IMR-90 (cell line): ENCODE measurements at regions not wholly inside any gene's neighbourhood (a gene's known extent, or its start where the extent isn't known, plus 50 kb on each side); places are given as distances from the start of the nearest gene placed in this dataset.

Experiments used
- ATAC-seq: fragments of 200-7000 bp; cut with Tn5 transposase; 2 replicates; pipeline ENCODE4 v1.9.1; 2020; ENCODE audit warnings: low read depth, mild to moderate bottlenecking, moderate library complexity
- BruUV-seq: library from RNA; stranded (reverse); fragments of 400-500 nt; replicated peaks from 2 replicates; lab custom pipeline; 2021; lab: Mats Ljungman, UMichigan
- CTCF ChIA-PET: fragments of 300-600 bp; formaldehyde crosslinking; extraction: SDS; loops from one replicate; lab custom pipeline; 2021; ENCODE audit warnings: antibody characterized with exemption; lab: Yijun Ruan, JAX
- POLR2A ChIA-PET: fragments of 300-600 bp; sonication (Branson Sonifier 250); formaldehyde crosslinking; loops from one replicate; lab custom pipeline; 2022; ENCODE audit warnings: antibody characterized with exemption; ENCODE audit not compliant: unreplicated experiment; lab: Charles Lee
- DNase-seq: peaks from one replicate; pipeline ENCODE4 v3.0.0; 2013
- H2AFZ ChIP-seq: replicated peaks from 2 replicates; pipeline ENCODE3; 2013; ENCODE audit warnings: low read length, mild to moderate bottlenecking; ENCODE audit not compliant: poor library complexity
- H2AK5ac ChIP-seq: 2 replicates; pipeline ENCODE4 v1.6.1; 2013; ENCODE audit warnings: low read depth, low read length, inconsistent platforms
- H2AK9ac ChIP-seq: replicated peaks from 2 replicates; pipeline ENCODE3; 2013; ENCODE audit warnings: mild to moderate bottlenecking, low read depth, low read length, moderate library complexity; ENCODE audit not compliant: poor library complexity
- H2BK120ac ChIP-seq: 2 replicates; pipeline ENCODE4 v1.6.1; 2013; ENCODE audit warnings: low read depth, low read length, inconsistent platforms
- H2BK15ac ChIP-seq: 3 replicates; pipeline ENCODE4 v1.6.1; 2013; ENCODE audit warnings: low read depth, low read length, inconsistent platforms
- H2BK20ac ChIP-seq: 2 replicates; pipeline ENCODE4 v1.6.1; 2013; ENCODE audit warnings: low read depth, mild to moderate bottlenecking, inconsistent platforms, low read length, moderate library complexity
- H2BK5ac ChIP-seq: 2 replicates; pipeline ENCODE4 v1.6.1; 2013; ENCODE audit warnings: mild to moderate bottlenecking, low read depth, low read length, inconsistent platforms; ENCODE audit not compliant: poor library complexity, severe bottlenecking
- H3K14ac ChIP-seq: replicated peaks from 2 replicates; pipeline ENCODE4 v1.6.1; 2013; ENCODE audit warnings: low read depth, low read length, inconsistent platforms
- H3K18ac ChIP-seq: 2 replicates; pipeline ENCODE4 v1.6.1; 2013; ENCODE audit warnings: low read depth, low read length, control low read depth
- H3K23ac ChIP-seq: 2 replicates; pipeline ENCODE4 v1.6.1; 2013; ENCODE audit warnings: low read depth, low read length, inconsistent platforms
- H3K27ac ChIP-seq: 2 replicates; pipeline ENCODE4 v1.5.1; 2013; ENCODE audit warnings: mild to moderate bottlenecking, control low read depth, low read length; ENCODE audit not compliant: insufficient read depth
- H3K27me3 ChIP-seq: 2 replicates; pipeline ENCODE4 v1.6.1; 2013; ENCODE audit warnings: low read length; ENCODE audit not compliant: control insufficient read depth, insufficient read depth
- H3K36me3 ChIP-seq: 2 replicates; pipeline ENCODE4 v1.6.1; 2013; ENCODE audit warnings: low read length, mixed read lengths; ENCODE audit not compliant: control insufficient read depth, insufficient read depth
- H3K4ac ChIP-seq: 2 replicates; pipeline ENCODE4 v1.6.1; 2013; ENCODE audit warnings: low read depth, low read length, inconsistent platforms
- H3K4me1 ChIP-seq: 2 replicates; pipeline ENCODE4 v1.6.1; 2013; ENCODE audit warnings: low read length, mixed read lengths; ENCODE audit not compliant: control insufficient read depth, insufficient read depth
- H3K4me2 ChIP-seq: 2 replicates; pipeline ENCODE4 v1.6.1; 2013; ENCODE audit warnings: low read depth, mild to moderate bottlenecking, control low read depth, low read length, moderate library complexity
- H3K4me3 ChIP-seq: 2 replicates; pipeline ENCODE4 v1.5.1; 2013; ENCODE audit warnings: low read depth, mild to moderate bottlenecking, control low read depth, low read length, moderate library complexity; ENCODE audit not compliant: insufficient read depth
- H3K56ac ChIP-seq: 2 replicates; pipeline ENCODE4 v1.6.1; 2013; ENCODE audit warnings: low read length, inconsistent platforms; ENCODE audit not compliant: insufficient read depth; ENCODE audit errors: extremely low read depth
- H3K79me1 ChIP-seq, 2 experiments: 2 replicates each; pipeline ENCODE4 v1.6.1; 2013; ENCODE audit warnings: low read length in 2 of 2, inconsistent platforms in 1 of 2, low read depth in 1 of 2
- H3K9ac ChIP-seq: 2 replicates; pipeline ENCODE4 v1.6.1; 2013; ENCODE audit warnings: low read depth, low read length, control low read depth
- H3K9me1 ChIP-seq: 2 replicates; pipeline ENCODE4 v1.6.1; 2013; ENCODE audit warnings: low read length, inconsistent platforms; ENCODE audit not compliant: insufficient read depth
- H3K9me3 ChIP-seq: 2 replicates; pipeline ENCODE4 v1.6.1; 2013; ENCODE audit warnings: low read length; ENCODE audit not compliant: control insufficient read depth, insufficient read depth
- H4K20me1 ChIP-seq: 2 replicates; pipeline ENCODE4 v1.6.1; 2013; ENCODE audit warnings: low read length, inconsistent platforms; ENCODE audit not compliant: insufficient read depth
- H4K5ac ChIP-seq: 2 replicates; pipeline ENCODE4 v1.6.1; 2013; ENCODE audit warnings: mild to moderate bottlenecking, low read depth, low read length, control low read depth
- H4K8ac ChIP-seq, 2 experiments: 2 replicates each; pipeline ENCODE4 v1.6.1; 2013; ENCODE audit warnings: low read depth in 2 of 2, low read length in 2 of 2, control low read depth in 1 of 2, inconsistent platforms in 1 of 2
- H4K91ac ChIP-seq: 2 replicates; pipeline ENCODE4 v1.6.1; 2013; ENCODE audit warnings: low read depth, low read length, inconsistent platforms; ENCODE audit not compliant: insufficient read depth
- BHLHE40 ChIP-seq: fragments of 150-350 bp; IDR thresholded peaks from 2 replicates; pipeline ENCODE4 v1.6.1; 2016; ENCODE audit warnings: mild to moderate bottlenecking, low read depth, low read length
- CEBPB ChIP-seq: IDR thresholded peaks from 2 replicates; pipeline ENCODE4 v1.6.1; 2012; ENCODE audit warnings: low read depth, low read length, improper control_type of control experiment
- CHD1 ChIP-seq: IDR thresholded peaks from 2 replicates; pipeline ENCODE4 v1.6.1; 2012; ENCODE audit warnings: low read depth, low read length, improper control_type of control experiment
- ELK1 ChIP-seq: fragments of 150-350 bp; IDR thresholded peaks from 2 replicates; pipeline ENCODE4 v1.6.1; 2016; ENCODE audit warnings: low read depth, mild to moderate bottlenecking, low read length, moderate library complexity, borderline replicate concordance
- FOS ChIP-seq: fragments of 150-350 bp; IDR thresholded peaks from 2 replicates; pipeline ENCODE4 v1.6.1; 2016; ENCODE audit warnings: low read depth, low read length
- MAFK ChIP-seq: IDR thresholded peaks from 2 replicates; pipeline ENCODE4 v1.6.1; 2012; ENCODE audit warnings: low read depth, low read length, improper control_type of control experiment
- MXI1 ChIP-seq: IDR thresholded peaks from 2 replicates; pipeline ENCODE4 v1.6.1; 2012; ENCODE audit warnings: low read depth, mild to moderate bottlenecking, low read length, moderate library complexity, borderline replicate concordance
- NFE2L2 ChIP-seq: fragments of 150-350 bp; IDR thresholded peaks from 2 replicates; pipeline ENCODE4 v1.6.1; 2016; ENCODE audit warnings: low read depth, mild to moderate bottlenecking, low read length
- RAD21 ChIP-seq: IDR thresholded peaks from 2 replicates; pipeline ENCODE4 v1.6.1; 2012; ENCODE audit warnings: low read length, improper control_type of control experiment
- RCOR1 ChIP-seq: IDR thresholded peaks from 2 replicates; pipeline ENCODE4 v1.6.1; 2012; ENCODE audit warnings: mild to moderate bottlenecking, low read length, improper control_type of control experiment; ENCODE audit not compliant: insufficient replicate concordance
- RFX5 ChIP-seq: IDR thresholded peaks from 2 replicates; pipeline ENCODE4 v1.8.0; 2012; ENCODE audit warnings: low read depth, mild to moderate bottlenecking, low read length, moderate library complexity
- SMC3 ChIP-seq: fragments of 150-350 bp; IDR thresholded peaks from 2 replicates; pipeline ENCODE4 v1.6.1; 2016; ENCODE audit warnings: low read depth, mild to moderate bottlenecking, antibody characterized with exemption, low read length, moderate library complexity
- WGBS, 2 experiments: methylation state at CpG; one replicate each; pipeline versions ENCODE4 v1.1.5 to v1.1.7; 2013; ENCODE audit warnings: missing lambda C conversion rate in 2 of 2; ENCODE audit not compliant: insufficient read length in 1 of 2; ENCODE audit errors: extremely low coverage in 2 of 2; 5-methylcytosine and 5-hydroxymethylcytosine counted together
- dilution Hi-C: fragments of 300-500 bp; cut with HindIII; formaldehyde crosslinking; loops from one replicate; pipeline ENCODE4 v1.14.3; 2018; ENCODE audit warnings: low sequenced_read_pairs; ENCODE audit not compliant: unreplicated experiment
- in situ Hi-C: fragments of 300-500 bp; cut with MboI; formaldehyde crosslinking; loops from 3 replicates; pipeline ENCODE4 v1.14.3; 2019; ENCODE audit warnings: low sequenced_read_pairs, inconsistent platforms, mixed read lengths
- intact Hi-C: fragments of 100-400 bp; cut with micrococcal nuclease; formaldehyde crosslinking; loops from 2 replicates; pipeline ENCODE4 v1.10.0; 2022
- TF ChIP-seq, protein P1 (sequence below): conservative IDR thresholded peaks from 2 replicates; pipeline ENCODE4 v1.5.1; 2012; ENCODE audit warnings: mild to moderate bottlenecking, low read depth, low read length, improper control_type of control experiment
- TF ChIP-seq, protein P2 (sequence below): fragments of 150-350 bp; IDR thresholded peaks from 2 replicates; pipeline ENCODE4 v1.6.1; 2017; ENCODE audit warnings: mild to moderate bottlenecking, antibody characterized with exemption, low read length, low read depth

GRCh38 chr4:108527723-108528122, 92.7 kb upstream of the RPL34 start:
- ATAC-seq (no peak), DNase-seq (no peak)
- 80% methylated on average over 1 of the region's 2 CpGs; no CpG with 5 or more reads in 1 of the 2 experiments for WGBS, 2 experiments
- Histone ChIP-seq H4K8ac (no peak overlapping the region), H3K4me2 (no peak overlapping the region), H3K14ac (no peak overlapping the region), H3K27ac (no peak overlapping the region), H2AK9ac (no peak overlapping the region), H2AFZ (no peak overlapping the region), H3K4ac (no peak overlapping the region), H3K79me1 (no peaks in the 10 kb centered on the region), H3K36me3 (no peaks in the 10 kb centered on the region), H2BK5ac (no peak overlapping the region), H3K9ac (no peak overlapping the region), H4K20me1 (no peaks in the 10 kb centered on the region), H3K27me3 (peaks cover 3% of the 10 kb centered on the region), H2BK120ac (no peak overlapping the region), H3K18ac (no peak overlapping the region), H3K9me1 (no peaks in the 10 kb centered on the region), H2BK15ac (no peak overlapping the region), H2AK5ac (no peak overlapping the region), H4K91ac (no peak overlapping the region), H3K23ac (no peak overlapping the region), H2BK20ac (no peak overlapping the region), H3K4me1 (no peaks in the 10 kb centered on the region), H3K56ac (no peak overlapping the region), H4K5ac (no peak overlapping the region), H3K9me3 (no peaks in the 10 kb centered on the region), H3K4me3 (no peak overlapping the region)
- in situ Hi-C loops, result no loop called here
- ChIA-PET POLR2A (no interaction called here), CTCF (no interaction called here)
- no TSS peak for BruUV-seq
- intact Hi-C loops, result no loop called here
- dilution Hi-C loops, result no loop called here
- no peak for TF ChIP-seq RCOR1
- TF ChIP-seq BHLHE40, result no peak
- TF ChIP-seq NFE2L2, result no peak
- TF ChIP-seq CHD1, result no peak
- TF ChIP-seq, protein P1, sequence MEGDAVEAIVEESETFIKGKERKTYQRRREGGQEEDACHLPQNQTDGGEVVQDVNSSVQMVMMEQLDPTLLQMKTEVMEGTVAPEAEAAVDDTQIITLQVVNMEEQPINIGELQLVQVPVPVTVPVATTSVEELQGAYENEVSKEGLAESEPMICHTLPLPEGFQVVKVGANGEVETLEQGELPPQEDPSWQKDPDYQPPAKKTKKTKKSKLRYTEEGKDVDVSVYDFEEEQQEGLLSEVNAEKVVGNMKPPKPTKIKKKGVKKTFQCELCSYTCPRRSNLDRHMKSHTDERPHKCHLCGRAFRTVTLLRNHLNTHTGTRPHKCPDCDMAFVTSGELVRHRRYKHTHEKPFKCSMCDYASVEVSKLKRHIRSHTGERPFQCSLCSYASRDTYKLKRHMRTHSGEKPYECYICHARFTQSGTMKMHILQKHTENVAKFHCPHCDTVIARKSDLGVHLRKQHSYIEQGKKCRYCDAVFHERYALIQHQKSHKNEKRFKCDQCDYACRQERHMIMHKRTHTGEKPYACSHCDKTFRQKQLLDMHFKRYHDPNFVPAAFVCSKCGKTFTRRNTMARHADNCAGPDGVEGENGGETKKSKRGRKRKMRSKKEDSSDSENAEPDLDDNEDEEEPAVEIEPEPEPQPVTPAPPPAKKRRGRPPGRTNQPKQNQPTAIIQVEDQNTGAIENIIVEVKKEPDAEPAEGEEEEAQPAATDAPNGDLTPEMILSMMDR, result no peak
- TF ChIP-seq, protein P2, sequence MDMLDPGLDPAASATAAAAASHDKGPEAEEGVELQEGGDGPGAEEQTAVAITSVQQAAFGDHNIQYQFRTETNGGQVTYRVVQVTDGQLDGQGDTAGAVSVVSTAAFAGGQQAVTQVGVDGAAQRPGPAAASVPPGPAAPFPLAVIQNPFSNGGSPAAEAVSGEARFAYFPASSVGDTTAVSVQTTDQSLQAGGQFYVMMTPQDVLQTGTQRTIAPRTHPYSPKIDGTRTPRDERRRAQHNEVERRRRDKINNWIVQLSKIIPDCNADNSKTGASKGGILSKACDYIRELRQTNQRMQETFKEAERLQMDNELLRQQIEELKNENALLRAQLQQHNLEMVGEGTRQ, result no peak
- no peak for TF ChIP-seq ELK1
- no peak for TF ChIP-seq FOS
- TF ChIP-seq RFX5, result no peak
- TF ChIP-seq CEBPB, result no peak
- TF ChIP-seq SMC3, result no peak
- TF ChIP-seq MAFK, result no peak
- TF ChIP-seq MXI1, result no peak
- no peak for TF ChIP-seq RAD21
